Smooth muscle cell (in vitro differentiated cells): ENCODE measurements at regions not wholly inside any gene's neighbourhood (a gene's known extent, or its start where the extent isn't known, plus 50 kb on each side); places are given as distances from the start of the nearest gene placed in this dataset.

Experiments used
- DNase-seq: peaks from one replicate; lab custom pipeline; 2025; ENCODE audit not compliant: unreplicated experiment; lab: John Stamatoyannopoulos, UW
- H2AFZ ChIP-seq: fragments of 200-600 bp; sonication (generic); 2 replicates; pipeline ENCODE4 v1.6.0; 2016; ENCODE audit warnings: antibody characterized with exemption, low read depth, mild to moderate bottlenecking
- H3F3A ChIP-seq: fragments of 200-600 bp; sonication (generic); 2 replicates; pipeline ENCODE4 v1.6.0; 2017; ENCODE audit warnings: antibody characterized with exemption, low read depth
- H3K27ac ChIP-seq: fragments of 200-600 bp; sonication (generic); 2 replicates; pipeline ENCODE4 v1.5.1; 2016; ENCODE audit warnings: low read depth, mild to moderate bottlenecking
- H3K27me3 ChIP-seq: fragments of 200-600 bp; sonication (generic); 2 replicates; pipeline ENCODE4 v1.6.1; 2016; ENCODE audit warnings: low read depth, mild to moderate bottlenecking
- H3K36me3 ChIP-seq: fragments of 200-600 bp; sonication (generic); 2 replicates; pipeline ENCODE4 v1.5.1; 2016; ENCODE audit warnings: low read depth
- H3K4me1 ChIP-seq: fragments of 200-600 bp; sonication (generic); 2 replicates; pipeline ENCODE4 v1.5.1; 2016; ENCODE audit warnings: low read depth
- H3K4me2 ChIP-seq: fragments of 200-600 bp; sonication (generic); 2 replicates; pipeline ENCODE4 v1.6.0; 2016; ENCODE audit warnings: mild to moderate bottlenecking
- H3K4me3 ChIP-seq: fragments of 200-600 bp; sonication (generic); 2 replicates; pipeline ENCODE4 v1.5.1; 2016; ENCODE audit warnings: mild to moderate bottlenecking
- H3K79me2 ChIP-seq: fragments of 200-600 bp; sonication (generic); 2 replicates; pipeline ENCODE4 v1.6.0; 2016; ENCODE audit warnings: low read depth, mild to moderate bottlenecking
- H3K9ac ChIP-seq: fragments of 200-600 bp; sonication (generic); 2 replicates; pipeline ENCODE4 v1.6.0; 2016; ENCODE audit warnings: low read depth
- H3K9me3 ChIP-seq: fragments of 200-600 bp; sonication (generic); replicated peaks from 2 replicates; pipeline ENCODE4 v1.5.1; 2016; ENCODE audit warnings: low read depth
- H4K20me1 ChIP-seq: fragments of 200-600 bp; sonication (generic); 2 replicates; pipeline ENCODE4 v1.6.0; 2016; ENCODE audit warnings: low read depth
- WGBS: methylation state at CpG from one replicate; pipeline ENCODE4 v1.1.7; 2016; ENCODE audit warnings: low lambda C conversion rate; 5-methylcytosine and 5-hydroxymethylcytosine counted together
- TF ChIP-seq, protein P1 (sequence below): fragments of 200-600 bp; sonication (generic); IDR thresholded peaks from 2 replicates; pipeline ENCODE4 v1.5.1; 2017; ENCODE audit warnings: borderline replicate concordance, mild to moderate bottlenecking, antibody characterized with exemption; ENCODE audit not compliant: insufficient read depth, poor library complexity, severe bottlenecking

DNA sequence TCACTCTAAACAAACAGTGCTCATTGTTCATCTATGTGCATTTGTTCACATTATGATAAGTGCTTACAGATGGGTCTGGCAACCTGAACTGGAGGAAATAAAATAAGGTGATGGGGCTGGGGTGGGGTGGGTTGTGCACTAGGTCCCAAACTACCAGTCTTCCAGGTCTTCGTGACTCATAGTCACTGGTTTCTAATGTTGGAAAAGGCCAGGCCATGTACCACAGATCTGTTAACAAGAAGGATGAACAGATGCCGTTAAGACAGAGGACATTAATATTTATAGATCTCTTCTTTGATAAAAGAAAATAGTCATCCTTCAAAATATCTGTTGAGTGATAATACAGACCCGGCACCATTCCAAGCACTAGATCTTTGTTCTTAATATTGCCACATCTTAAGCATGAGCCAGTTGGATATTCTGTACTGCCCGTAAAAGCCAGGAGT is 71.4 kb upstream of the STARD4 start:
- WGBS: 38% methylated on average over 4 of the region's 4 CpGs
- TF ChIP-seq, protein P1, sequence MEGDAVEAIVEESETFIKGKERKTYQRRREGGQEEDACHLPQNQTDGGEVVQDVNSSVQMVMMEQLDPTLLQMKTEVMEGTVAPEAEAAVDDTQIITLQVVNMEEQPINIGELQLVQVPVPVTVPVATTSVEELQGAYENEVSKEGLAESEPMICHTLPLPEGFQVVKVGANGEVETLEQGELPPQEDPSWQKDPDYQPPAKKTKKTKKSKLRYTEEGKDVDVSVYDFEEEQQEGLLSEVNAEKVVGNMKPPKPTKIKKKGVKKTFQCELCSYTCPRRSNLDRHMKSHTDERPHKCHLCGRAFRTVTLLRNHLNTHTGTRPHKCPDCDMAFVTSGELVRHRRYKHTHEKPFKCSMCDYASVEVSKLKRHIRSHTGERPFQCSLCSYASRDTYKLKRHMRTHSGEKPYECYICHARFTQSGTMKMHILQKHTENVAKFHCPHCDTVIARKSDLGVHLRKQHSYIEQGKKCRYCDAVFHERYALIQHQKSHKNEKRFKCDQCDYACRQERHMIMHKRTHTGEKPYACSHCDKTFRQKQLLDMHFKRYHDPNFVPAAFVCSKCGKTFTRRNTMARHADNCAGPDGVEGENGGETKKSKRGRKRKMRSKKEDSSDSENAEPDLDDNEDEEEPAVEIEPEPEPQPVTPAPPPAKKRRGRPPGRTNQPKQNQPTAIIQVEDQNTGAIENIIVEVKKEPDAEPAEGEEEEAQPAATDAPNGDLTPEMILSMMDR: no peak

DNA sequence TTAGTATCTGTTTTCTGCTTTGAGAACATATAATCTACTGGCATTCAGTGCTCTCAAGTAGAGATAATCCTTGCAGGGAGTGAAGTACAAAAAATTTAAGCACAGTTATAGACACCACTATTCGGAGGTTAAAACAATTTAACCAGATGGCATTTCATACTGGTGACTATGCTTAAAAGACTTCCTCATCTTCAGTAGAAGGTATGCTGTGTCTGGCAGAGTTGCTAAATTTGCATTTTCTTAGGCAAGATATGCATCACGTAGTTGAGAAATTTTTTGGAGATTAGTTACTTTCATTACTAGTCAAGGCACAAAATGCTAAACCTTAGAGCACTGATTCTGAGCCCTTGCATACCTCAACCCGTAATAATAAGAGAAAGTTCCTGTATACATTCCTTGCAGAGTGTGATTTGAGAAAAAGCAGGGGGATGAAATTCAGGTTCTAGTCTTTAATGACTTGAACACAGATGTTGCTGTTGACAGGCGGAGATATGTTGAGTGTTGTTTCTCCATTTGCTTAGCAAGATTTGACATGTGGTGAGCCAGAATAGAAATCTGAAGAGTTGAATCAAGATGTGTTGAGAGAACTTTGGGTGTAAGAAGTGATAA is 70.8 kb upstream of the STARD4 start:
- no peak overlapping the region for H3K9ac ChIP-seq
- H2AFZ ChIP-seq: no peak overlapping the region
- H3K27me3 ChIP-seq: no peaks in the 10 kb centered on the region
- H3K27ac ChIP-seq: peak overlapping the region; percentile 71
- no peaks in the 10 kb centered on the region for H3K36me3 ChIP-seq
- H3F3A ChIP-seq: peaks cover 6% of the 10 kb centered on the region
- DNase-seq: no peak
- TF ChIP-seq, protein P1: no peak
- no peaks in the 10 kb centered on the region for H3K9me3 ChIP-seq
- H3K4me3 ChIP-seq: no peak overlapping the region
- H4K20me1 ChIP-seq: no peaks in the 10 kb centered on the region
- 16% methylated on average over 4 of the region's 4 CpGs for WGBS
- H3K4me2 ChIP-seq: peak overlapping the region; percentile 54
- no peaks in the 10 kb centered on the region for H3K79me2 ChIP-seq
- H3K4me1 ChIP-seq: peaks cover 13% of the 10 kb centered on the region

More for the DNA sequence above, 71.4 kb upstream of the STARD4 start:
- peaks cover 13% of the 10 kb centered on the region for H3K4me1 ChIP-seq
- H3F3A ChIP-seq: peaks cover 6% of the 10 kb centered on the region
- no peaks in the 10 kb centered on the region for H3K36me3 ChIP-seq
- H3K9ac ChIP-seq: no peak overlapping the region
- no peaks in the 10 kb centered on the region for H3K79me2 ChIP-seq
- peak overlapping the region; percentile 54 for H3K4me2 ChIP-seq
- no peaks in the 10 kb centered on the region for H3K27me3 ChIP-seq
- no peaks in the 10 kb centered on the region for H3K9me3 ChIP-seq
- H3K27ac ChIP-seq: peak overlapping the region; percentile 71
- H2AFZ ChIP-seq: no peak overlapping the region
- DNase-seq: no peak
- H4K20me1 ChIP-seq: no peaks in the 10 kb centered on the region
- H3K4me3 ChIP-seq: no peak overlapping the region

DNA sequence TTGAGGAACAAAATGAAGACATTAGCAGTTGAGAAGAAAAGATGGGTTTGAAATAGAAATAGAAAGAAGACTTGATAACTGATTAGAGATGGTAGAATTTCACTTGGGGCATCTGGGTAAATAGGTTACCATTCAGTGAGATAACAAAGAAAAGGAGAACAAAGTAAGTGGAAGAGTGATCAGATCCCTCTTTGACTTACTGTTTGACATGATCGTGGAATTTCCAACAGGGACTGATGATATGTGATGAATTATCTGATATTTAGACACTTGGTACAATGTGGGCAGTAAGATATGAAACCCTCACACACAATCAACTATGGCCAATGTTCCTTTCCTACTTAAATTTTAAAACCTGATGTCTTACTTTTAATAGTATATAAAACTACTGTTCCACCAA is 70.1 kb upstream of the STARD4 start:
- Histone ChIP-seq H3K27ac (peak overlapping the region; percentile 71), H3K4me3 (no peak overlapping the region), H3K27me3 (no peaks in the 10 kb centered on the region), H3K36me3 (no peaks in the 10 kb centered on the region), H3K9me3 (no peaks in the 10 kb centered on the region), H3K4me2 (peak overlapping the region; percentile 54), H3K4me1 (peaks cover 13% of the 10 kb centered on the region), H2AFZ (no peak overlapping the region), H3K9ac (no peak overlapping the region), H3F3A (peaks cover 6% of the 10 kb centered on the region), H3K79me2 (no peaks in the 10 kb centered on the region), H4K20me1 (no peaks in the 10 kb centered on the region)
- TF ChIP-seq, protein P1: no peak
- WGBS: 93% methylated on average over 1 of the region's 1 CpG
- no peak for DNase-seq

- Histone ChIP-seq H4K20me1 (no peaks in the 10 kb centered on the region), H3K79me2 (no peaks in the 10 kb centered on the region), H3K4me1 (peaks cover 13% of the 10 kb centered on the region), H3K9ac (no peak overlapping the region), H2AFZ (no peak overlapping the region), H3F3A (peaks cover 6% of the 10 kb centered on the region), H3K36me3 (no peaks in the 10 kb centered on the region), H3K27ac (no peak overlapping the region), H3K4me2 (no peak overlapping the region), H3K4me3 (no peak overlapping the region), H3K9me3 (no peaks in the 10 kb centered on the region), H3K27me3 (no peaks in the 10 kb centered on the region)
- TF ChIP-seq, protein P1: no peak
- DNase-seq: no peak
Observed at GRCh38 chr5:111580956-111581355, 68.6 kb upstream of the STARD4 start.
